MM.1S (cell line): ENCODE measurements at regions not wholly inside any gene's neighbourhood (a gene's known extent, or its start where the extent isn't known, plus 50 kb on each side); places are given as distances from the start of the nearest gene placed in this dataset.

ENCODE experiments used
- DNase-seq: peaks from one replicate; pipeline ENCODE4 v3.0.0-alpha.2; 2015
- H2AFZ ChIP-seq: fragments of 300-600 bp; sonication (generic); 2 replicates; pipeline ENCODE4 v1.6.0; 2016; ENCODE audit warnings: antibody characterized with exemption, low read length
- H3F3A ChIP-seq: fragments of 300-600 bp; sonication (generic); 2 replicates; pipeline ENCODE4 v1.6.1; 2016; ENCODE audit warnings: mild to moderate bottlenecking, antibody characterized with exemption, low read length, moderate library complexity, mixed read lengths; ENCODE audit not compliant: insufficient read depth
- H3K27ac ChIP-seq: fragments of 300-600 bp; sonication (generic); 2 replicates; pipeline ENCODE4 v1.5.1; 2016; ENCODE audit warnings: mild to moderate bottlenecking, low read length
- H3K27me3 ChIP-seq: fragments of 300-600 bp; sonication (generic); replicated peaks from 2 replicates; pipeline ENCODE4 v1.6.0; 2016; ENCODE audit warnings: low read length; ENCODE audit not compliant: insufficient read depth
- H3K36me3 ChIP-seq: fragments of 300-600 bp; sonication (generic); replicated peaks from 2 replicates; pipeline ENCODE4 v1.6.1; 2016; ENCODE audit warnings: mild to moderate bottlenecking, low read length, mixed read lengths; ENCODE audit not compliant: insufficient read depth
- H3K4me1 ChIP-seq: fragments of 300-600 bp; sonication (generic); 2 replicates; pipeline ENCODE4 v1.6.1; 2016; ENCODE audit warnings: low read length, mixed read lengths
- H3K4me2 ChIP-seq: fragments of 300-600 bp; sonication (generic); 2 replicates; pipeline ENCODE4 v1.6.0; 2016; ENCODE audit warnings: low read depth, low read length
- H3K4me3 ChIP-seq: fragments of 300-600 bp; sonication (generic); 2 replicates; pipeline ENCODE4 v1.5.1; 2016; ENCODE audit warnings: low read length, mixed read lengths
- H3K79me2 ChIP-seq: fragments of 300-600 bp; sonication (generic); 2 replicates; pipeline ENCODE4 v1.6.1; 2016; ENCODE audit warnings: mixed run types, low read length, mixed read lengths
- H3K9ac ChIP-seq: fragments of 300-600 bp; sonication (generic); 2 replicates; pipeline ENCODE4 v1.6.1; 2016; ENCODE audit warnings: low read length, mixed read lengths
- H3K9me2 ChIP-seq: fragments of 300-600 bp; sonication (generic); replicated peaks from 2 replicates; pipeline ENCODE4 v1.6.1; 2016; ENCODE audit warnings: mild to moderate bottlenecking, low read length, mixed read lengths; ENCODE audit not compliant: insufficient read depth
- H3K9me3 ChIP-seq: fragments of 300-600 bp; sonication (generic); replicated peaks from 2 replicates; pipeline ENCODE4 v1.6.1; 2016; ENCODE audit warnings: mild to moderate bottlenecking, low read length, mixed read lengths; ENCODE audit not compliant: insufficient read depth
- H4K20me1 ChIP-seq: fragments of 300-600 bp; sonication (generic); 2 replicates; pipeline ENCODE4 v1.6.1; 2016; ENCODE audit warnings: mild to moderate bottlenecking, low read length, moderate library complexity, mixed read lengths; ENCODE audit not compliant: insufficient read depth
- CTCF ChIP-seq: fragments of 300-600 bp; sonication (generic); IDR thresholded peaks from 2 replicates; pipeline ENCODE4 v1.5.1; 2016; ENCODE audit warnings: antibody characterized with exemption, low read length, mixed read lengths
- EZH2 ChIP-seq: fragments of 300-600 bp; sonication (generic); optimal IDR thresholded peaks from 2 replicates; pipeline ENCODE3; 2017; ENCODE audit warnings: low read depth, mild to moderate bottlenecking, antibody characterized with exemption, low read length, mixed read lengths
- EZH2phosphoT487 ChIP-seq: fragments of 300-600 bp; sonication (generic); IDR thresholded peaks from 2 replicates; pipeline ENCODE4 v1.6.1; 2018; ENCODE audit warnings: antibody characterized with exemption, low read length

GRCh38 chr2:5235701-5236100 is 456.5 kb upstream of the SOX11 start:
- Histone ChIP-seq H3K27me3 (no peaks in the 10 kb centered on the region), H3K79me2 (no peaks in the 10 kb centered on the region), H3K4me1 (no peaks in the 10 kb centered on the region), H4K20me1 (no peaks in the 10 kb centered on the region), H3K36me3 (no peaks in the 10 kb centered on the region), H3K4me2 (no peak overlapping the region), H3K9me2 (no peaks in the 10 kb centered on the region), H3K9me3 (no peaks in the 10 kb centered on the region), H3K4me3 (no peak overlapping the region), H2AFZ (no peak overlapping the region), H3K9ac (no peak overlapping the region), H3F3A (no peaks in the 10 kb centered on the region), H3K27ac (no peak overlapping the region)
- no peak for TF ChIP-seq EZH2
- no peak for TF ChIP-seq EZH2phosphoT487
- no peak for DNase-seq

GRCh38 chr2:5236249-5236648 is 455.9 kb upstream of the SOX11 start:
- Histone ChIP-seq H3K36me3 (no peaks in the 10 kb centered on the region), H3K9ac (no peak overlapping the region), H2AFZ (no peak overlapping the region), H3K4me1 (no peaks in the 10 kb centered on the region), H3K4me3 (no peak overlapping the region), H3K27me3 (no peaks in the 10 kb centered on the region), H3K27ac (no peak overlapping the region), H3F3A (no peaks in the 10 kb centered on the region), H3K9me3 (no peaks in the 10 kb centered on the region), H4K20me1 (no peaks in the 10 kb centered on the region), H3K4me2 (no peak overlapping the region), H3K79me2 (no peaks in the 10 kb centered on the region), H3K9me2 (no peaks in the 10 kb centered on the region)
- TF ChIP-seq CTCF (no peak), EZH2 (no peak), EZH2phosphoT487 (no peak)
- no peak for DNase-seq

GRCh38 chr2:5242751-5243150 is 449.4 kb upstream of the SOX11 start:
- no peak overlapping the region for H3K9ac ChIP-seq
- H3K27ac ChIP-seq, result no peak overlapping the region
- no peaks in the 10 kb centered on the region for H3F3A ChIP-seq
- H3K4me3 ChIP-seq, result no peak overlapping the region
- no peaks in the 10 kb centered on the region for H3K9me2 ChIP-seq
- no peaks in the 10 kb centered on the region for H3K79me2 ChIP-seq
- H3K36me3 ChIP-seq, result no peaks in the 10 kb centered on the region
- H4K20me1 ChIP-seq, result no peaks in the 10 kb centered on the region
- H3K27me3 ChIP-seq, result no peaks in the 10 kb centered on the region
- H3K4me2 ChIP-seq, result no peak overlapping the region
- DNase-seq, result no peak
- TF ChIP-seq CTCF (no peak), EZH2phosphoT487 (no peak), EZH2 (no peak)
- no peaks in the 10 kb centered on the region for H3K4me1 ChIP-seq
- no peaks in the 10 kb centered on the region for H3K9me3 ChIP-seq
- no peak overlapping the region for H2AFZ ChIP-seq

- Histone ChIP-seq H4K20me1 (no peaks in the 10 kb centered on the region), H3K4me3 (no peak overlapping the region), H3K9me2 (no peaks in the 10 kb centered on the region), H3K4me2 (no peak overlapping the region), H3F3A (no peaks in the 10 kb centered on the region), H3K9ac (no peak overlapping the region), H3K36me3 (no peaks in the 10 kb centered on the region), H3K27ac (no peak overlapping the region), H2AFZ (no peak overlapping the region), H3K9me3 (no peaks in the 10 kb centered on the region), H3K79me2 (no peaks in the 10 kb centered on the region), H3K27me3 (no peaks in the 10 kb centered on the region), H3K4me1 (no peaks in the 10 kb centered on the region)
- no peak for TF ChIP-seq CTCF
- TF ChIP-seq EZH2phosphoT487, result no peak
- TF ChIP-seq EZH2, result no peak
- DNase-seq, result no peak
Measured at GRCh38 chr2:5250482-5250881, 441.7 kb upstream of the SOX11 start.
